GM18502 (cell line): ENCODE measurements at regions not wholly inside any gene's neighbourhood (a gene's known extent, or its start where the extent isn't known, plus 50 kb on each side); places are given as distances from the start of the nearest gene placed in this dataset.
A peak's percentile ranks its signal among the peaks of the same experiment; 100 is the strongest.
"Not testable (repeated sequence)": the region's sequence is repeated elsewhere in the genome, so short reads cannot be mapped to it uniquely, and the experiment has no call there.

Experiments used
- ATAC-seq: cut with Tn5 transposase; IDR thresholded peaks from one replicate; pipeline ENCODE4 v1.9.1; 2021; ENCODE audit warnings: mild to moderate bottlenecking; ENCODE audit not compliant: unreplicated experiment, poor library complexity

- ATAC-seq: no peak
These were observed 766.9 kb downstream of the XPNPEP1 start for GRCh38 chr10:109156396-109156795.

GRCh38 chr10:109149666-109150350, 773.5 kb downstream of the XPNPEP1 start:
- ATAC-seq: no peak

- ATAC-seq: no peak
These were observed 795.9 kb downstream of the XPNPEP1 start for GRCh38 chr10:109127363-109127762.

- no peak for ATAC-seq
These were observed 796.8 kb downstream of the XPNPEP1 start for GRCh38 chr10:109126541-109126940.

- ATAC-seq: no peak
These were observed 797.3 kb downstream of the XPNPEP1 start for GRCh38 chr10:109126016-109126415.

GRCh38 chr10:109115179-109115578, 808.1 kb downstream of the XPNPEP1 start:
- no peak for ATAC-seq

- no peak for ATAC-seq
These were observed 808.7 kb downstream of the XPNPEP1 start for GRCh38 chr10:109114579-109114978.

GRCh38 chr10:109106604-109107003, 816.7 kb downstream of the XPNPEP1 start:
- ATAC-seq: no peak

GRCh38 chr10:109105725-109106124, 817.6 kb downstream of the XPNPEP1 start:
- ATAC-seq: no peak

- ATAC-seq: no peak
These were observed 818.5 kb downstream of the XPNPEP1 start for GRCh38 chr10:109104806-109105205.

GRCh38 chr10:109103278-109103677, 820.0 kb downstream of the XPNPEP1 start:
- no peak for ATAC-seq

GRCh38 chr10:109089779-109090178, 833.5 kb downstream of the XPNPEP1 start:
- no peak for ATAC-seq

- ATAC-seq: no peak
These were observed 851.8 kb downstream of the XPNPEP1 start for GRCh38 chr10:109071539-109071938.

- no peak for ATAC-seq
These were observed 852.8 kb downstream of the XPNPEP1 start for GRCh38 chr10:109070492-109070891.

GRCh38 chr10:109067031-109067430, 856.3 kb downstream of the XPNPEP1 start:
- ATAC-seq: no peak

- ATAC-seq: no peak
These were observed 857.5 kb downstream of the XPNPEP1 start for GRCh38 chr10:109065821-109066220.

GRCh38 chr10:109062371-109062770, 860.9 kb downstream of the XPNPEP1 start:
- peak; percentile 84 for ATAC-seq

- no peak for ATAC-seq
These were observed 868.1 kb downstream of the XPNPEP1 start for GRCh38 chr10:109055243-109055642.

- ATAC-seq: no peak
These were observed 875.5 kb downstream of the XPNPEP1 start for GRCh38 chr10:109047856-109048255.

GRCh38 chr10:109046427-109046826, 876.9 kb downstream of the XPNPEP1 start:
- not testable (repeated sequence) for ATAC-seq

- ATAC-seq: no peak
These were observed 882.7 kb downstream of the XPNPEP1 start for GRCh38 chr10:109040622-109041021.

GRCh38 chr10:109037978-109038377, 885.3 kb downstream of the XPNPEP1 start:
- ATAC-seq: no peak
